ENCODE measurements at regions not wholly inside any gene's neighbourhood (a gene's known extent, or its start where the extent isn't known, plus 50 kb on each side); places are given as distances from the start of the nearest gene placed in this dataset.
A peak's percentile ranks its signal among the peaks of the same experiment; 100 is the strongest.
"Not testable (repeated sequence)": the region's sequence is repeated elsewhere in the genome, so short reads cannot be mapped to it uniquely, and the experiment has no call there.

DNA sequence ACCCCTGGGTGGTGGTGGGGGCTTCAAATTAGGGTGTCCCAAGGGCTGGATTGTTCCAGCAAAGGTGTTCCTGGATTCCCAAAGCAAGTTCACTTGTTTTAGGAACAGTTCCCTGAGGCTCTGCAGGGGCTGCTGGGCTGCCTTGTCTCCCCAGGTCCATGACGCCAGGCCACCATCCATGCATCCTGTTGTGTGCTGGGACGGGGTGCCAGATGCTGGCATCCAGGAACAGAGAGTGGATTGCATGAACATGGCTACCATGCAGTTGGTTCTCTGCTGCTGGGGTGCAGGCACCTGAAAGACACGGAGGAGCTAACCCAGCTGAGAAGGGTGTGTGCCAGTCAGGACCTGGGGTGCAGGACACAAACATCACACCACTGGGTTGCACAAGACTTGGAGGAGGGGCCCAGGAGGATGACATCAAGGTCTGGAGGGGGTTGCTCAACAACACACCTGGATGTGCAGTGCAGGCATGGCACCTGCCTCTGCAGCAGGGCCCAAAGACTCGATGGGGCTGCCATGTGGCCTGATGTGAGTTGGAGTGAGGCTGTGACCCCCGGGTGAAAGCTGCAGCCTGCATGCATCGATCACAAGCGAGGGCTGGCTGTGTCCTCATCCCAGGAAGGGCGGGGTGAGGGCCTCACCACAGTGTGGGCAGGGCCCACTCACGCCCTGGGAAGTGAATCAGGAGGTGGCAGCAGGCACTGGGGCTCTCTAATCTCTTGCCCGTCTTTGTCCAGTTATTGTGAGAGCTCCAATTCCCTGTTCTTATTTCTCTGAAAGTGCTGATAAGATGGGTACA, 74.0 kb upstream of the CLDN5 start:
- Histone ChIP-seq H3K4me3 (ENCODE audit: low read length in 2 of 2) (no peak overlapping the region), H3K9me3 (ENCODE audit: control insufficient read depth in 2 of 2, insufficient read depth in 1 of 2, low read length in 1 of 2) (no peaks in the 10 kb centered on the region), H3K27me3 (ENCODE audit: control insufficient read depth in 2 of 2, insufficient read depth in 1 of 2, low read length in 1 of 2) (no peaks in the 10 kb centered on the region), H3K4me1 (ENCODE audit: control insufficient read depth in 2 of 2, insufficient read depth in 2 of 2, low read length in 2 of 2) (peaks cover 19 to 43% of the 10 kb centered on the region in 2 donors), H3K27ac (ENCODE audit: low read depth in 1 of 2, low read length in 1 of 2) (peak overlapping the region; percentile 92 to 100), H3K36me3 (ENCODE audit: control insufficient read depth in 2 of 2, insufficient read depth in 2 of 2, low read length in 1 of 2) (no peaks in the 10 kb centered on the region)
- 83% methylated on average over 10 of the region's 10 CpGs for WGBS
- DNase-seq (ENCODE audit: low read depth in 6 of 9, low spot score in 9 of 9): peak in 1 of 9 donors; percentile 32

GRCh38 chr22:19599004-19599403, 74.8 kb upstream of the CLDN5 start:
- H3K9me3 ChIP-seq (ENCODE audit: control insufficient read depth in 2 of 2, insufficient read depth in 1 of 2, low read length in 1 of 2): no peaks in the 10 kb centered on the region
- no peaks in the 10 kb centered on the region for H3K27me3 ChIP-seq (ENCODE audit: control insufficient read depth in 2 of 2, insufficient read depth in 1 of 2, low read length in 1 of 2)
- H3K27ac ChIP-seq (ENCODE audit: low read depth in 1 of 2, low read length in 1 of 2): peak overlapping the region; percentile 92 to 100
- WGBS: 97% methylated on average over 5 of the region's 5 CpGs
- no peaks in the 10 kb centered on the region for H3K36me3 ChIP-seq (ENCODE audit: control insufficient read depth in 2 of 2, insufficient read depth in 2 of 2, low read length in 1 of 2)
- DNase-seq (ENCODE audit: low read depth in 6 of 9, low spot score in 9 of 9): no peak
- H3K4me1 ChIP-seq (ENCODE audit: control insufficient read depth in 2 of 2, insufficient read depth in 2 of 2, low read length in 2 of 2): peaks cover 16 to 37% of the 10 kb centered on the region in 2 donors
- no peak overlapping the region for H3K4me3 ChIP-seq (ENCODE audit: low read length in 2 of 2)

GRCh38 chr22:19599626-19600243, 75.5 kb upstream of the CLDN5 start:
- peak overlapping the region in 1 of 2 donors; percentile 100 for H3K27ac ChIP-seq (ENCODE audit: low read depth in 1 of 2, low read length in 1 of 2)
- no peak overlapping the region for H3K4me3 ChIP-seq (ENCODE audit: low read length in 2 of 2)

DNA sequence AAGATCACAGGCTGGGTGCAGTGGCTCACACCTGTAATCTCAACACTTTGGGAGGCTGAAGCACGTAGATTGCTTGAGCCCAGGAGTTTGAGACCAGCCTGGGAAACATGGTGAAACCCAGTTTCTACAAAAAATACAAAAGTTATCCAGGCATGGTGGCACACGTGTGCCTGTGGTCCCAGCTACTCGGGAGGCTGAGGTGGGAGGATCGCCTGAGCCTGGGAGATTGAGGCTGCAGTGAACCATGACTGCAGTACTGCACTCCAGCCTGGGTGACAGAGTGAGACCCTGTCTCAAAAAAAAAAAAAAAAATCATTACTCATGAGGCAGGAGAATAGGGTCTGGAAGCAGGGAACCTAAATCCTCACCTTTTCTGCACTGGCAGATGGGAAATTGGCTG, 79.1 kb upstream of the CLDN5 start:
- H3K36me3 ChIP-seq (ENCODE audit: control insufficient read depth in 2 of 2, insufficient read depth in 2 of 2, low read length in 1 of 2); H3K27ac ChIP-seq (ENCODE audit: low read depth in 1 of 2, low read length in 1 of 2); H3K27me3 ChIP-seq (ENCODE audit: control insufficient read depth in 2 of 2, insufficient read depth in 1 of 2, low read length in 1 of 2); H3K9me3 ChIP-seq (ENCODE audit: control insufficient read depth in 2 of 2, insufficient read depth in 1 of 2, low read length in 1 of 2); DNase-seq (ENCODE audit: low read depth in 6 of 9, low spot score in 9 of 9); H3K4me3 ChIP-seq (ENCODE audit: low read length in 2 of 2): not testable (repeated sequence)
- peaks cover 17 to 41% of the 10 kb centered on the region in 2 donors for H3K4me1 ChIP-seq (ENCODE audit: control insufficient read depth in 2 of 2, insufficient read depth in 2 of 2, low read length in 2 of 2)
- 96% methylated on average over 4 of the region's 4 CpGs for WGBS

More at GRCh38 chr22:19599626-19600243, 75.5 kb upstream of the CLDN5 start:
- Histone ChIP-seq H3K4me1 (ENCODE audit: control insufficient read depth in 2 of 2, insufficient read depth in 2 of 2, low read length in 2 of 2) (peaks cover 16 to 40% of the 10 kb centered on the region in 2 donors), H3K9me3 (ENCODE audit: control insufficient read depth in 2 of 2, insufficient read depth in 1 of 2, low read length in 1 of 2) (no peaks in the 10 kb centered on the region), H3K36me3 (ENCODE audit: control insufficient read depth in 2 of 2, insufficient read depth in 2 of 2, low read length in 1 of 2) (no peaks in the 10 kb centered on the region), H3K27me3 (ENCODE audit: control insufficient read depth in 2 of 2, insufficient read depth in 1 of 2, low read length in 1 of 2) (no peaks in the 10 kb centered on the region)
- DNase-seq (ENCODE audit: low read depth in 6 of 9, low spot score in 9 of 9): no peak
- 92% methylated on average over 12 of the region's 12 CpGs for WGBS

GRCh38 chr22:19603767-19604166, 79.6 kb upstream of the CLDN5 start:
- no peaks in the 10 kb centered on the region for H3K36me3 ChIP-seq (ENCODE audit: control insufficient read depth in 2 of 2, insufficient read depth in 2 of 2, low read length in 1 of 2)
- no peaks in the 10 kb centered on the region for H3K9me3 ChIP-seq (ENCODE audit: control insufficient read depth in 2 of 2, insufficient read depth in 1 of 2, low read length in 1 of 2)
- H3K27me3 ChIP-seq (ENCODE audit: control insufficient read depth in 2 of 2, insufficient read depth in 1 of 2, low read length in 1 of 2): peaks cover 0 to 3% of the 10 kb centered on the region in 2 donors
- no peak for DNase-seq (ENCODE audit: low read depth in 6 of 9, low spot score in 9 of 9)
- no peak overlapping the region for H3K27ac ChIP-seq (ENCODE audit: low read depth in 1 of 2, low read length in 1 of 2)
- WGBS: 99% methylated on average over 3 of the region's 3 CpGs
- no peak overlapping the region for H3K4me3 ChIP-seq (ENCODE audit: low read length in 2 of 2)
- H3K4me1 ChIP-seq (ENCODE audit: control insufficient read depth in 2 of 2, insufficient read depth in 2 of 2, low read length in 2 of 2): peaks cover 15 to 38% of the 10 kb centered on the region in 2 donors

DNA sequence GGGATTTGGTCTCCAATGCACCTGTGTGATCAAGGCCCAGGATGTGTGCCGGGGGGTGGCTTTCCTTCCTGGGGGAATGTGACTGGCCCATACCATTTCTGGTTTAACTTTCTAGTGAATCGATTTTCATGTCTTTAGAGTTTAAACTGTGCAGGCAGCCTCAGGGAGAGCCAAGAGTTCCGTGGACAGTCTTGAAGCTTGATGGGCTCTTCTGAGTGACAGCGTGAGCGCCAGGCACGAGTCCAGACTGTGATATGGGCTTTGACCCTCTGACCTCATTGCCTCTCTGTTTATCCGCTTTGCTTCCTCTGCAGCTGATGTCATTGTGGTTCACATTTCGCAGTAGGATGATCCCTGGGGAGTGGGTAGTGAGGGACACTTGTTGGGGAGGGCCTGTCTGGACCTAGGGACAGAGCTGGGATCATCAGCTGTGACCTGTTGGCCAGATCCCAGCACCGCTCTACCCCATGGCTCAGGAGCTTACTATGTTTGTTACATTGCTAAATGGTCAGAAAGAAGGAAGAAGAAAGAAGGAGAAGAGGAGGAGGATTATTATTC, 80.6 kb upstream of the CLDN5 start:
- no peak for DNase-seq (ENCODE audit: low read depth in 6 of 9, low spot score in 9 of 9)
- Histone ChIP-seq H3K27ac (ENCODE audit: low read depth in 1 of 2, low read length in 1 of 2) (no peak overlapping the region), H3K4me3 (ENCODE audit: low read length in 2 of 2) (no peak overlapping the region), H3K9me3 (ENCODE audit: control insufficient read depth in 2 of 2, insufficient read depth in 1 of 2, low read length in 1 of 2) (no peaks in the 10 kb centered on the region), H3K27me3 (ENCODE audit: control insufficient read depth in 2 of 2, insufficient read depth in 1 of 2, low read length in 1 of 2) (peaks cover 0 to 3% of the 10 kb centered on the region in 2 donors), H3K4me1 (ENCODE audit: control insufficient read depth in 2 of 2, insufficient read depth in 2 of 2, low read length in 2 of 2) (peaks cover 9 to 29% of the 10 kb centered on the region in 2 donors), H3K36me3 (ENCODE audit: control insufficient read depth in 2 of 2, insufficient read depth in 2 of 2, low read length in 1 of 2) (no peaks in the 10 kb centered on the region)
- WGBS: 94% methylated on average over 9 of the region's 9 CpGs

- Histone ChIP-seq H3K4me1 (ENCODE audit: control insufficient read depth in 2 of 2, insufficient read depth in 2 of 2, low read length in 2 of 2) (peaks cover 15 to 32% of the 10 kb centered on the region in 2 donors), H3K4me3 (ENCODE audit: low read length in 2 of 2) (no peak overlapping the region), H3K27me3 (ENCODE audit: control insufficient read depth in 2 of 2, insufficient read depth in 1 of 2, low read length in 1 of 2) (peaks cover 0 to 3% of the 10 kb centered on the region in 2 donors), H3K9me3 (ENCODE audit: control insufficient read depth in 2 of 2, insufficient read depth in 1 of 2, low read length in 1 of 2) (no peaks in the 10 kb centered on the region), H3K27ac (ENCODE audit: low read depth in 1 of 2, low read length in 1 of 2) (no peak overlapping the region), H3K36me3 (ENCODE audit: control insufficient read depth in 2 of 2, insufficient read depth in 2 of 2, low read length in 1 of 2) (no peaks in the 10 kb centered on the region)
- no peak for DNase-seq (ENCODE audit: low read depth in 6 of 9, low spot score in 9 of 9)
- 77% methylated on average over 28 of the region's 28 CpGs for WGBS
Measured at GRCh38 chr22:19605508-19606331, 81.5 kb upstream of the CLDN5 start.

GRCh38 chr22:19606332-19607191, 82.4 kb upstream of the CLDN5 start:
- Histone ChIP-seq H3K9me3 (ENCODE audit: control insufficient read depth in 2 of 2, insufficient read depth in 1 of 2, low read length in 1 of 2) (no peaks in the 10 kb centered on the region), H3K4me3 (ENCODE audit: low read length in 2 of 2) (no peak overlapping the region), H3K4me1 (ENCODE audit: control insufficient read depth in 2 of 2, insufficient read depth in 2 of 2, low read length in 2 of 2) (peaks cover 15 to 34% of the 10 kb centered on the region in 2 donors), H3K36me3 (ENCODE audit: control insufficient read depth in 2 of 2, insufficient read depth in 2 of 2, low read length in 1 of 2) (no peaks in the 10 kb centered on the region), H3K27ac (ENCODE audit: low read depth in 1 of 2, low read length in 1 of 2) (peak overlapping the region in 1 of 2 donors; percentile 58), H3K27me3 (ENCODE audit: control insufficient read depth in 2 of 2, insufficient read depth in 1 of 2, low read length in 1 of 2) (peaks cover 0 to 3% of the 10 kb centered on the region in 2 donors)
- DNase-seq (ENCODE audit: low read depth in 6 of 9, low spot score in 9 of 9): no peak
- 94% methylated on average over 16 of the region's 16 CpGs for WGBS

Data from thymus (tissue), 11 donors.